ENCODE measurements at regions not wholly inside any gene's neighbourhood (a gene's known extent, or its start where the extent isn't known, plus 50 kb on each side); places are given as distances from the start of the nearest gene placed in this dataset.
"Not testable (repeated sequence)": the region's sequence is repeated elsewhere in the genome, so short reads cannot be mapped to it uniquely, and the experiment has no call there.

DNA sequence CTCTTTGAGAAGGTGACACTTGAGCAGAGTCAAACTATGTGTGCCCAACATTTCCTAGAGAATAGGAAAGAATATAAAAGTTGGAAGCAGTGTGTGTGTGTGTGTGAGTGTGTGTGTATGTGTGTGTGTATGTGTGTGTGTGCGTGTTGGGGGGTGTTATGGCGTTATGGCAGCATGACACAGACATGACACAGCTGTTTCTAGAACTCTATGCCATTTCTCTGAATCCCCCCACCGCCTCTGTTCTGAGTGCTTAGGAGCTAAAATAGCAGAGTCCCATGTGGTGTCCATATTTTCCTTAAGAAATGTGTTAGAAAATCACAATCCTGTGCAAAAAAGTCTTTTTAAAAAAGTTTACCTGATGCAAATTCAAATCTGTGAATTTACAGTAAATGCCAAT is 556.1 kb downstream of the RWDD3 start:
- no peak overlapping the region for H3K4me2 ChIP-seq (ENCODE audit: control insufficient read depth, extremely low read depth, insufficient read depth, low read depth, low read length)
- dilution Hi-C loops (cut with MboI; ENCODE audit: extremely low pct_ligation_motif_present, low sequenced_read_pairs) = no loop called here
- H2AFZ ChIP-seq (ENCODE audit: control insufficient read depth, low read length) = no peak overlapping the region
- H3K79me2 ChIP-seq (ENCODE audit: control insufficient read depth, insufficient read depth, low read length) = no peaks in the 10 kb centered on the region
- H3K9ac ChIP-seq (ENCODE audit: control insufficient read depth, extremely low read depth, insufficient read depth, low read length) = no peak overlapping the region
- no peaks in the 10 kb centered on the region for H3K4me1 ChIP-seq (ENCODE audit: control insufficient read depth, extremely low read depth, insufficient read depth, low read length)
- no peaks in the 10 kb centered on the region for H3K9me3 ChIP-seq (ENCODE audit: control insufficient read depth, low read depth, low read length)
- no peak overlapping the region for H3K4me3 ChIP-seq (ENCODE audit: control insufficient read depth in 2 of 3, extremely low read depth in 1 of 3, insufficient read depth in 2 of 3, low read depth in 1 of 3, low read length in 3 of 3)
- FAIRE-seq (no peak), DNase-seq (ENCODE audit: low read depth, low spot score) (no peak)
- H4K20me1 ChIP-seq (ENCODE audit: control insufficient read depth, extremely low read depth, insufficient read depth, low read length) = no peaks in the 10 kb centered on the region
- H3K27ac ChIP-seq (ENCODE audit: control insufficient read depth, insufficient read depth, low read length) = no peak overlapping the region
- no peaks in the 10 kb centered on the region for H3K36me3 ChIP-seq (ENCODE audit: control insufficient read depth in 2 of 2, extremely low read depth in 1 of 2, insufficient read depth in 2 of 2, low read length in 2 of 2)
- no peaks in the 10 kb centered on the region for H3K9me1 ChIP-seq (ENCODE audit: control insufficient read depth, extremely low read depth, insufficient read depth, low read length)
- no peak for TF ChIP-seq EZH2 (IDR thresholded peaks at IDR 0.05; ENCODE audit: low read length)
- TF ChIP-seq, protein P1, sequence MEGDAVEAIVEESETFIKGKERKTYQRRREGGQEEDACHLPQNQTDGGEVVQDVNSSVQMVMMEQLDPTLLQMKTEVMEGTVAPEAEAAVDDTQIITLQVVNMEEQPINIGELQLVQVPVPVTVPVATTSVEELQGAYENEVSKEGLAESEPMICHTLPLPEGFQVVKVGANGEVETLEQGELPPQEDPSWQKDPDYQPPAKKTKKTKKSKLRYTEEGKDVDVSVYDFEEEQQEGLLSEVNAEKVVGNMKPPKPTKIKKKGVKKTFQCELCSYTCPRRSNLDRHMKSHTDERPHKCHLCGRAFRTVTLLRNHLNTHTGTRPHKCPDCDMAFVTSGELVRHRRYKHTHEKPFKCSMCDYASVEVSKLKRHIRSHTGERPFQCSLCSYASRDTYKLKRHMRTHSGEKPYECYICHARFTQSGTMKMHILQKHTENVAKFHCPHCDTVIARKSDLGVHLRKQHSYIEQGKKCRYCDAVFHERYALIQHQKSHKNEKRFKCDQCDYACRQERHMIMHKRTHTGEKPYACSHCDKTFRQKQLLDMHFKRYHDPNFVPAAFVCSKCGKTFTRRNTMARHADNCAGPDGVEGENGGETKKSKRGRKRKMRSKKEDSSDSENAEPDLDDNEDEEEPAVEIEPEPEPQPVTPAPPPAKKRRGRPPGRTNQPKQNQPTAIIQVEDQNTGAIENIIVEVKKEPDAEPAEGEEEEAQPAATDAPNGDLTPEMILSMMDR (optimal IDR thresholded peaks at IDR 0.05 in 1 of 3, IDR thresholded peaks at IDR 0.05 in 1 of 3, conservative IDR thresholded peaks at IDR 0.05 in 1 of 3; ENCODE audit: extremely low read depth in 1 of 3, insufficient read depth in 2 of 3, low read length in 3 of 3) = no peak
- H3K27me3 ChIP-seq (ENCODE audit: control insufficient read depth, extremely low read depth, insufficient read depth, low read length) = no peaks in the 10 kb centered on the region

DNA sequence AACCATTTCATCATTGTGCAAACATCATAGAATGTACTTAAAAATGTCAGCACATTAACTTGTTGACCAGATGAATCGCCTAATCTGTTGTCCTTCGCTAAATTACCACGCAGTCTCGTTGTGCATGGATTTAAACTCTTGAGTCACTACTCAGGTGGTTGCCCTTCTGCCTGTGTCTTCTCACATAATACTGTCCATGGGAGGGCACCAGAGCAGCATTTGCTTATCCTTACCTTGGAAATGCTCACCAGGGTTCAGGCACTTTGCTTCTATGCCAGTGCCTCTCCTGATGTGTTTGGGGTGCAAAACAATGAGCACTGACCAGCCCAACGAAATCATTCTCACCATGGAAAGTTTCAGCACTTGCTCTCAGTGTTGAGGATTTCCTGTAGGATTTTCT is 559.9 kb downstream of the RWDD3 start:
- Histone ChIP-seq H3K79me2 (ENCODE audit: control insufficient read depth, insufficient read depth, low read length) (no peaks in the 10 kb centered on the region), H3K27ac (ENCODE audit: control insufficient read depth, insufficient read depth, low read length) (no peak overlapping the region), H3K4me1 (ENCODE audit: control insufficient read depth, extremely low read depth, insufficient read depth, low read length) (no peaks in the 10 kb centered on the region), H3K27me3 (ENCODE audit: control insufficient read depth, extremely low read depth, insufficient read depth, low read length) (no peaks in the 10 kb centered on the region), H2AFZ (ENCODE audit: control insufficient read depth, low read length) (no peak overlapping the region), H4K20me1 (ENCODE audit: control insufficient read depth, extremely low read depth, insufficient read depth, low read length) (no peaks in the 10 kb centered on the region), H3K9ac (ENCODE audit: control insufficient read depth, extremely low read depth, insufficient read depth, low read length) (no peak overlapping the region), H3K9me1 (ENCODE audit: control insufficient read depth, extremely low read depth, insufficient read depth, low read length) (no peaks in the 10 kb centered on the region), H3K9me3 (ENCODE audit: control insufficient read depth, low read depth, low read length) (no peaks in the 10 kb centered on the region), H3K36me3 (ENCODE audit: control insufficient read depth in 2 of 2, extremely low read depth in 1 of 2, insufficient read depth in 2 of 2, low read length in 2 of 2) (no peaks in the 10 kb centered on the region), H3K4me3 (ENCODE audit: control insufficient read depth in 2 of 3, extremely low read depth in 1 of 3, insufficient read depth in 2 of 3, low read depth in 1 of 3, low read length in 3 of 3) (no peak overlapping the region), H3K4me2 (ENCODE audit: control insufficient read depth, extremely low read depth, insufficient read depth, low read depth, low read length) (no peak overlapping the region)
- DNase-seq (ENCODE audit: low read depth, low spot score) (no peak), FAIRE-seq (no peak)
- dilution Hi-C loops (cut with MboI; ENCODE audit: extremely low pct_ligation_motif_present, low sequenced_read_pairs) = no loop called here
- TF ChIP-seq, protein P1 (optimal IDR thresholded peaks at IDR 0.05 in 1 of 3, IDR thresholded peaks at IDR 0.05 in 1 of 3, conservative IDR thresholded peaks at IDR 0.05 in 1 of 3; ENCODE audit: extremely low read depth in 1 of 3, insufficient read depth in 2 of 3, low read length in 3 of 3) = peak; percentile 30 to 56 (median 37)
- TF ChIP-seq EZH2 (IDR thresholded peaks at IDR 0.05; ENCODE audit: low read length) = no peak

GRCh38 chr1:95797761-95798160 is 563.8 kb downstream of the RWDD3 start:
- dilution Hi-C loops (cut with MboI; ENCODE audit: extremely low pct_ligation_motif_present, low sequenced_read_pairs); DNase-seq (ENCODE audit: low read depth, low spot score); H3K4me1 ChIP-seq (ENCODE audit: control insufficient read depth, extremely low read depth, insufficient read depth, low read length); H3K79me2 ChIP-seq (ENCODE audit: control insufficient read depth, insufficient read depth, low read length); H3K36me3 ChIP-seq (ENCODE audit: control insufficient read depth in 2 of 2, extremely low read depth in 1 of 2, insufficient read depth in 2 of 2, low read length in 2 of 2); H3K9me1 ChIP-seq (ENCODE audit: control insufficient read depth, extremely low read depth, insufficient read depth, low read length); H3K4me3 ChIP-seq (ENCODE audit: control insufficient read depth in 2 of 3, extremely low read depth in 1 of 3, insufficient read depth in 2 of 3, low read depth in 1 of 3, low read length in 3 of 3); FAIRE-seq; H3K9ac ChIP-seq (ENCODE audit: control insufficient read depth, extremely low read depth, insufficient read depth, low read length); H3K9me3 ChIP-seq (ENCODE audit: control insufficient read depth, low read depth, low read length); H3K4me2 ChIP-seq (ENCODE audit: control insufficient read depth, extremely low read depth, insufficient read depth, low read depth, low read length); H3K27me3 ChIP-seq (ENCODE audit: control insufficient read depth, extremely low read depth, insufficient read depth, low read length); H2AFZ ChIP-seq (ENCODE audit: control insufficient read depth, low read length); H3K27ac ChIP-seq (ENCODE audit: control insufficient read depth, insufficient read depth, low read length); H4K20me1 ChIP-seq (ENCODE audit: control insufficient read depth, extremely low read depth, insufficient read depth, low read length): not testable (repeated sequence)

All from keratinocyte (primary cell).